Suprapubic skin (tissue), 3 donors: ENCODE measurements at regions not wholly inside any gene's neighbourhood (a gene's known extent, or its start where the extent isn't known, plus 50 kb on each side); places are given as distances from the start of the nearest gene placed in this dataset.

ENCODE experiments used
- CTCF ChIP-seq, 2 donors: fragments of 200-600 bp in 1 of 2; fragments of 450-650 bp in 1 of 2; sonication (generic) in 1 of 2; IDR thresholded peaks; one replicate each; pipeline ENCODE4 v1.5.1; 2016 to 2019; ENCODE audit warnings: antibody characterized with exemption in 2 of 2, mild to moderate bottlenecking in 1 of 2, moderate library complexity in 1 of 2
- POLR2A ChIP-seq, 2 donors: fragments of 450-650 bp; IDR thresholded peaks; one replicate each; pipeline ENCODE4 v1.6.1; 2017; ENCODE audit warnings: antibody characterized with exemption in 2 of 2, mild to moderate bottlenecking in 2 of 2, moderate library complexity in 2 of 2

GRCh38 chr6:14900919-14901318 is 344.9 kb upstream of the JARID2 start:
- no peak for TF ChIP-seq CTCF (IDR thresholded peaks at IDR 0.05)
- TF ChIP-seq POLR2A (IDR thresholded peaks at IDR 0.05), result no peak
